PC-3 (cell line): ENCODE measurements at regions not wholly inside any gene's neighbourhood (a gene's known extent, or its start where the extent isn't known, plus 50 kb on each side); places are given as distances from the start of the nearest gene placed in this dataset.
A peak's percentile ranks its signal among the peaks of the same experiment; 100 is the strongest.

Source experiments
- ATAC-seq: fragments of 200-7000 bp; cut with Tn5 transposase; 2 replicates; pipeline ENCODE4 v1.9.1; 2020; ENCODE audit warnings: mild to moderate bottlenecking, moderate library complexity
- BruUV-seq: library from RNA; stranded (reverse); fragments of 400-500 nt; replicated peaks from 2 replicates; lab custom pipeline; 2021; lab: Mats Ljungman, UMichigan
- CTCF ChIA-PET: fragments of 300-600 bp; sonication (Branson Sonifier 250); formaldehyde crosslinking; loops from one replicate; lab custom pipeline; 2022; ENCODE audit warnings: antibody characterized with exemption; lab: Charles Lee
- POLR2A ChIA-PET: fragments of 300-600 bp; sonication (Branson Sonifier 250); formaldehyde crosslinking; loops from one replicate; lab custom pipeline; 2022; ENCODE audit warnings: antibody characterized with exemption; ENCODE audit not compliant: unreplicated experiment; lab: Charles Lee
- DNase-seq: peaks from one replicate; pipeline ENCODE4 v3.0.0-alpha.2; 2015
- H2AFZ ChIP-seq: fragments of 300-600 bp; sonication (generic); 2 replicates; pipeline ENCODE4 v1.6.0; 2016; ENCODE audit warnings: antibody characterized with exemption, low read length
- H3F3A ChIP-seq: fragments of 300-600 bp; sonication (generic); one replicate; pipeline ENCODE4 v1.6.0; 2017; ENCODE audit warnings: antibody characterized with exemption, low read length, control low read depth, mild to moderate bottlenecking; ENCODE audit not compliant: unreplicated experiment
- H3K27ac ChIP-seq: fragments of 300-600 bp; sonication (generic); 2 replicates; pipeline ENCODE4 v1.5.1; 2016; ENCODE audit warnings: mild to moderate bottlenecking, low read length
- H3K27me3 ChIP-seq: fragments of 300-600 bp; sonication (generic); 2 replicates; pipeline ENCODE4 v1.6.1; 2016; ENCODE audit warnings: low read length, mixed read lengths
- H3K36me3 ChIP-seq: fragments of 300-600 bp; sonication (generic); 2 replicates; pipeline ENCODE4 v1.6.1; 2016; ENCODE audit warnings: low read depth, mixed run types, low read length, mixed read lengths
- H3K4me1 ChIP-seq: fragments of 300-600 bp; sonication (generic); 2 replicates; pipeline ENCODE4 v1.5.1; 2016; ENCODE audit warnings: low read length; ENCODE audit not compliant: insufficient read depth
- H3K4me2 ChIP-seq: fragments of 300-600 bp; sonication (generic); 2 replicates; pipeline ENCODE4 v1.6.0; 2016; ENCODE audit warnings: low read length
- H3K4me3 ChIP-seq: fragments of 300-600 bp; sonication (generic); 2 replicates; pipeline ENCODE4 v1.5.1; 2016; ENCODE audit warnings: mild to moderate bottlenecking, low read length, mixed read lengths
- H3K79me2 ChIP-seq: fragments of 300-600 bp; sonication (generic); 2 replicates; pipeline ENCODE4 v1.6.1; 2017; ENCODE audit warnings: low read length, mixed read lengths
- H3K9ac ChIP-seq: fragments of 300-600 bp; sonication (generic); 2 replicates; pipeline ENCODE4 v1.6.0; 2016; ENCODE audit warnings: mild to moderate bottlenecking, low read length
- H3K9me2 ChIP-seq: fragments of 300-600 bp; sonication (generic); replicated peaks from 2 replicates; pipeline ENCODE4 v1.6.1; 2016; ENCODE audit warnings: mixed run types, low read length, mixed read lengths
- H3K9me3 ChIP-seq: fragments of 300-600 bp; sonication (generic); 2 replicates; pipeline ENCODE4 v1.6.1; 2016; ENCODE audit warnings: low read length, mixed read lengths
- H4K20me1 ChIP-seq: fragments of 300-600 bp; sonication (generic); 2 replicates; pipeline ENCODE4 v1.6.1; 2016; ENCODE audit warnings: low read length, mixed read lengths
- CTCF ChIP-seq: fragments of 300-600 bp; sonication (generic); conservative IDR thresholded peaks from 2 replicates; pipeline ENCODE4 v1.5.1; 2017; ENCODE audit warnings: antibody characterized with exemption, low read depth, mild to moderate bottlenecking, low read length
- EZH2 ChIP-seq: fragments of 300-600 bp; sonication (generic); IDR thresholded peaks from one replicate; pipeline ENCODE4 v1.6.1; 2017; ENCODE audit warnings: antibody characterized with exemption, mild to moderate bottlenecking, low read length; ENCODE audit not compliant: unreplicated experiment
- EZH2phosphoT487 ChIP-seq: fragments of 300-600 bp; sonication (generic); IDR thresholded peaks from 2 replicates; pipeline ENCODE4 v1.6.1; 2018; ENCODE audit warnings: mild to moderate bottlenecking, antibody characterized with exemption, low read length, borderline replicate concordance
- intact Hi-C: fragments of 100-400 bp; cut with micrococcal nuclease; formaldehyde crosslinking; loops from 2 replicates; pipeline ENCODE4 v1.9.0; 2023

- no peak for ATAC-seq
- DNase-seq = peak; percentile 79
- intact Hi-C loops = no loop called here
- Histone ChIP-seq H2AFZ (peak overlapping the region; percentile 58; the same call in 1 of the 2 replicates), H3K4me3 (no peak overlapping the region), H3K4me2 (peak overlapping the region; percentile 55), H4K20me1 (no peaks in the 10 kb centered on the region), H3F3A (peaks cover 10% of the 10 kb centered on the region), H3K9me3 (no peaks in the 10 kb centered on the region), H3K36me3 (no peaks in the 10 kb centered on the region), H3K27me3 (no peaks in the 10 kb centered on the region), H3K9me2 (no peaks in the 10 kb centered on the region), H3K4me1 (peaks cover 57% of the 10 kb centered on the region), H3K9ac (no peak overlapping the region), H3K27ac (peak overlapping the region; percentile 83), H3K79me2 (no peaks in the 10 kb centered on the region)
- TF ChIP-seq EZH2phosphoT487 (no peak), EZH2 (no peak), CTCF (no peak)
- POLR2A ChIA-PET = interaction anchor here (0.6 kb wide), 1 partner anchor 62 kb away, joined by 3 read pairs; no protein-coding TSS in a partner anchor
- BruUV-seq = no TSS peak
- CTCF ChIA-PET = no interaction called here
These were observed 148.8 kb upstream of the GADL1 start for GRCh38 chr3:31043184-31043819.

DNA sequence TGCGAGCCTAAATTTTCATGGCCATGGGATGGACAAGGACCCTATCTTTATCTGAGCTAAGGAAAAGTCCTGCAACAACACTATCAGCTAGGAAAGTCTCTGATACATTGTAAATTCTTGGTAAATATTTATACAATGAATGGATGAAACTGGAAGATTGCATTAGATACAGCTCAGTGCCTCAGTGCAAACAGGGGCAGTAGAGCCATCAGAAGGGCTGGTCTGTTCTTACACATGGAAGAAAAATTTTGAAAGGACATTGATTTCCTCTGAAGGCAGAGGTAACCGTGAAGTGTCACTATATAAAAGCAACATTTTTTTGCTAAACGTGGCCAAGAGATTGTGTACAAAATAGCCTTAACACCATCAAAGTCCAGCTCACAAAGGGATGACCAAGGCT, 153.2 kb upstream of the GADL1 start:
- H3K9ac ChIP-seq = peak overlapping the region; percentile 23; the same call in 1 of the 2 replicates

More for the DNA sequence above, 153.2 kb upstream of the GADL1 start:
- Histone ChIP-seq H3K36me3 (no peaks in the 10 kb centered on the region), H3K9me3 (no peaks in the 10 kb centered on the region), H3K4me1 (peaks cover 41% of the 10 kb centered on the region), H3K79me2 (no peaks in the 10 kb centered on the region), H3K4me3 (no peak overlapping the region), H4K20me1 (no peaks in the 10 kb centered on the region), H3K4me2 (peak overlapping the region; percentile 21), H2AFZ (no peak overlapping the region), H3K9me2 (no peaks in the 10 kb centered on the region), H3K27ac (peak overlapping the region; percentile 82), H3K27me3 (no peaks in the 10 kb centered on the region), H3F3A (no peaks in the 10 kb centered on the region)
- no peak for TF ChIP-seq EZH2
- TF ChIP-seq EZH2phosphoT487 = no peak
- TF ChIP-seq CTCF = no peak
- ChIA-PET CTCF (no interaction called here), POLR2A (interaction anchor here (1.0 kb wide), 1 partner anchor 485 kb away, joined by 5 read pairs; the partner anchor contains the start of gene STT3B)
- peak; percentile 82 for ATAC-seq
- intact Hi-C loops = loop anchor here (2.0 to 5.0 kb wide), 2 partner anchors 57 to 275 kb away; no protein-coding TSS in a partner anchor
- BruUV-seq = no TSS peak
- peak; percentile 70 for DNase-seq
